GM10266 (cell line): ENCODE measurements at regions not wholly inside any gene's neighbourhood (a gene's known extent, or its start where the extent isn't known, plus 50 kb on each side); places are given as distances from the start of the nearest gene placed in this dataset.

Experiments used
- DNase-seq: peaks from one replicate; pipeline ENCODE4 v3.0.0; 2012; ENCODE audit errors: extremely low spot score
- TF ChIP-seq, protein P1 (sequence below): IDR thresholded peaks from 2 replicates; pipeline ENCODE4 v1.5.1; 2012; ENCODE audit warnings: mild to moderate bottlenecking, low read depth; ENCODE audit not compliant: control insufficient read depth, insufficient read depth; ENCODE audit errors: missing control alignments

DNA sequence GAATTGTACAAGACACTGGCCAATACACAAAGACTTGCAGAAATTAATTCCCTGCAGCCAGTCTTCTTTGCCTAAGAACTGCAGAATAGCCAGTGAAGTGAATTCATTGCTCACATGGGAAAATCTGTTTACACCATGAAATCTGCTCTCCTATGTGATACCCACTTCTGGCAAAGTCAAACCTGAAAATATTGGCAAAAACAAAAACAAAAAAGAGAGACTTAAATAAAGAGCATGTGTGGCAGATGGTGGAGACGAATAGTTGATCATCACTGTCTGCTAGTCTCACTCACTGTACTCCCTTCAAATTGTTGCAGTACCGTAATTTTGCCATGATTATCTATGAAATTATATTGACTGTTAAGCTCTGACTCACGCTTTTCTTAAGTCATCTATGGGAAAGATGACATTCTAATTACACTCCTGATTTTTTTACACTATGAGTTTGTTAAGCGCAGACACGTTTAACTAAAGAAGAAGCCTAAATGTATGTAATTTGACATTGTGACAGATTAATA lies 406.8 kb downstream of the PCDH7 start:
- DNase-seq: no peak
- TF ChIP-seq, protein P1, sequence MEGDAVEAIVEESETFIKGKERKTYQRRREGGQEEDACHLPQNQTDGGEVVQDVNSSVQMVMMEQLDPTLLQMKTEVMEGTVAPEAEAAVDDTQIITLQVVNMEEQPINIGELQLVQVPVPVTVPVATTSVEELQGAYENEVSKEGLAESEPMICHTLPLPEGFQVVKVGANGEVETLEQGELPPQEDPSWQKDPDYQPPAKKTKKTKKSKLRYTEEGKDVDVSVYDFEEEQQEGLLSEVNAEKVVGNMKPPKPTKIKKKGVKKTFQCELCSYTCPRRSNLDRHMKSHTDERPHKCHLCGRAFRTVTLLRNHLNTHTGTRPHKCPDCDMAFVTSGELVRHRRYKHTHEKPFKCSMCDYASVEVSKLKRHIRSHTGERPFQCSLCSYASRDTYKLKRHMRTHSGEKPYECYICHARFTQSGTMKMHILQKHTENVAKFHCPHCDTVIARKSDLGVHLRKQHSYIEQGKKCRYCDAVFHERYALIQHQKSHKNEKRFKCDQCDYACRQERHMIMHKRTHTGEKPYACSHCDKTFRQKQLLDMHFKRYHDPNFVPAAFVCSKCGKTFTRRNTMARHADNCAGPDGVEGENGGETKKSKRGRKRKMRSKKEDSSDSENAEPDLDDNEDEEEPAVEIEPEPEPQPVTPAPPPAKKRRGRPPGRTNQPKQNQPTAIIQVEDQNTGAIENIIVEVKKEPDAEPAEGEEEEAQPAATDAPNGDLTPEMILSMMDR: no peak

GRCh38 chr4:31130930-31131329 lies 410.8 kb downstream of the PCDH7 start:
- DNase-seq: no peak
- TF ChIP-seq, protein P1: no peak

DNA sequence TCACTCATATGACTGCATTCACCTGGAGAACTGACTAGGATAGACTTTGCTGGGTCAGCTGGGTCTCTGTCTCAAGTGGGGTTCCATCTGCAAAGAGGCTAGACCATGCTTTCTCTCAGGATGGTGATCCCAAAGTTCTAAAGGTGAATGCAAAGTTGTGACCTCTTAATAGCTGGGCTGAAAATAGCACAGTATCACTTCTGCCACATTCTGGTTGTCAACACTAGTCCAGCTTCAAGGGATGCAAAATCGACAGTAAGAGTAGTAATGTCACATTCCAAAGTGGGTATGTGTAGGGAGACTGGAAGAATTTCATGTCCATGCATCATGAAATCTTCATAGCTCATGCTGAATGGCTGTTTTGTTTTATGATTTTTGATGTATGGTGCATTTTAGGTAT lies 414.6 kb downstream of the PCDH7 start:
- DNase-seq: no peak
- TF ChIP-seq, protein P1: no peak

DNA sequence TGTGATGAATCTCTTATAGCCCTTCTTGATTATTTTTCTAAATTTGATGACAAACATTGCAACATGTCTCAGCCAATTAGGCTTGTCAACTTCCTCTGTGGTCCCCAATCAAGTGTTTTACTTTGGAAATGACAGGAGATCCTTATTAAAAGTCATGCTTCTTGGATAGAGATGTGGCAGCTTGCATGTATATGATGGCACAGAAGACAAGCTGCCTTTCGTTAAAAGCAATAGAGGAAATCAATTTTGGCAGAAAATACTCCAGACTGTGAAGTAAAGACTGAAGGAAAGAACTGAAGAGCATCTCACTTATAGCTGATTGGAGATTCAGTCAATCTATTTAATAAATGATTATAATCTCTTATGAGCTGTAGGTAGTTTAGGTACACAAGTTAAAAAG lies 419.6 kb downstream of the PCDH7 start:
- DNase-seq: no peak
- TF ChIP-seq, protein P1: no peak

GRCh38 chr4:31141095-31141831 lies 421.1 kb downstream of the PCDH7 start:
- DNase-seq: no peak
- TF ChIP-seq, protein P1: no peak

DNA sequence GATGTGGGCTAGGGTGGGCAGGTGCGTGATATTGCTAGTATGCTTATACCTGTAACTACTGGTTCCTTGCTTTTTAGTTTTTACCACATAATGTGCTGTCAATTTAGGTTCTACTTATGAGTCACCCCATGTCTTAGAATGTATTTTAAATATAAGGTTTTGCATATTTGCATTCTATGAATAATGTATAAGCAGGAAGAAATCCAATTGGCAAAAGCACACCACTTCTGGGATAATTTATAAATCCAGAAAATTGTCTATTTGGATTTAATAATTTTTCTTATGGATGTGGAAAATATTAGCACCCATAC lies 421.6 kb downstream of the PCDH7 start:
- TF ChIP-seq, protein P1: no peak
- DNase-seq: no peak

DNA sequence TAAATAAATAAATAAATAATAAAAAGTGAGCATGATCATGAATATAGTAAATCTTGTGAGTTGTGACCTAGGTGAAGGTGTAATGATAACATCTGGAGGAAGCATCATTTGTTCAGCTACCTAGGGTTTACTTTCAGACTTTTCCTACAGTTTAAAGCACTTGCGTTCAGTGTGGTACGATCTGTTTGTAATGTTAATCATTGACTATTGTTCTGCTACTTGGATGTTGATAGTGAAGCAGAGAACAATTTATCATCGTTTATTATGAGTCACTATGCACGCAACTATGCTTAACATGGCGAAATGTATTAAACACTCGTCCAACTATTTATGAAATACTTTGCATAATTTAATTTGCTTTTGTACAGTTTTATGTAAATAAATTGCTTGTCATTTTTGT lies 426.2 kb downstream of the PCDH7 start:
- DNase-seq: no peak
- TF ChIP-seq, protein P1: no peak
